ENCODE measurements at regions not wholly inside any gene's neighbourhood (a gene's known extent, or its start where the extent isn't known, plus 50 kb on each side); places are given as distances from the start of the nearest gene placed in this dataset.
A peak's percentile ranks its signal among the peaks of the same experiment; 100 is the strongest.

DNA sequence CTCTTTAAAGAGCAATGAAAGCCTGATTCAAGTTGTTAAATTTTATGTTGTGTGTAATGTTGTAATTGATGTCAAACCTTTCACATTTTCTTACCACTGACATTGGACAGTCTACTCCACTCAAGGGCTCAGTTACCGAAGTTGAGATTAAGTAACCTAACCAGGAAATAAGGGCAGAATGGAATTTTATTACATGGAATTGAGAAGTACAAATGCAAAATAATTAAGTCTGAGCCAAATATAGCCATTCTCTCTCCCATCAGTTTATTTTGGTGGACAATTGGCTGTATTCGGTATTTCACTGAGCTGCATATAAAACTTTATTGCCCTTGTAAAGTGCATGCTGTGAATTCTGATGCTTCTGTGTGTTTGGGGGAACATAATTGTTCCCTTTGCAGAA is 231.5 kb downstream of the TTC32 start (continued):
- TF ChIP-seq, protein P1, sequence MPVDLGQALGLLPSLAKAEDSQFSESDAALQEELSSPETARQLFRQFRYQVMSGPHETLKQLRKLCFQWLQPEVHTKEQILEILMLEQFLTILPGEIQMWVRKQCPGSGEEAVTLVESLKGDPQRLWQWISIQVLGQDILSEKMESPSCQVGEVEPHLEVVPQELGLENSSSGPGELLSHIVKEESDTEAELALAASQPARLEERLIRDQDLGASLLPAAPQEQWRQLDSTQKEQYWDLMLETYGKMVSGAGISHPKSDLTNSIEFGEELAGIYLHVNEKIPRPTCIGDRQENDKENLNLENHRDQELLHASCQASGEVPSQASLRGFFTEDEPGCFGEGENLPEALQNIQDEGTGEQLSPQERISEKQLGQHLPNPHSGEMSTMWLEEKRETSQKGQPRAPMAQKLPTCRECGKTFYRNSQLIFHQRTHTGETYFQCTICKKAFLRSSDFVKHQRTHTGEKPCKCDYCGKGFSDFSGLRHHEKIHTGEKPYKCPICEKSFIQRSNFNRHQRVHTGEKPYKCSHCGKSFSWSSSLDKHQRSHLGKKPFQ (tag by site-specific recombination; IDR thresholded peaks at IDR 0.05) = peak; percentile 80
- TF ChIP-seq ZSCAN16 (tag by site-specific recombination; IDR thresholded peaks at IDR 0.05) = peak; percentile 77
- TF ChIP-seq SETDB1 (IDR thresholded peaks at IDR 0.05; ENCODE audit: insufficient read length, low read length) = no peak
- TF ChIP-seq, protein P2, sequence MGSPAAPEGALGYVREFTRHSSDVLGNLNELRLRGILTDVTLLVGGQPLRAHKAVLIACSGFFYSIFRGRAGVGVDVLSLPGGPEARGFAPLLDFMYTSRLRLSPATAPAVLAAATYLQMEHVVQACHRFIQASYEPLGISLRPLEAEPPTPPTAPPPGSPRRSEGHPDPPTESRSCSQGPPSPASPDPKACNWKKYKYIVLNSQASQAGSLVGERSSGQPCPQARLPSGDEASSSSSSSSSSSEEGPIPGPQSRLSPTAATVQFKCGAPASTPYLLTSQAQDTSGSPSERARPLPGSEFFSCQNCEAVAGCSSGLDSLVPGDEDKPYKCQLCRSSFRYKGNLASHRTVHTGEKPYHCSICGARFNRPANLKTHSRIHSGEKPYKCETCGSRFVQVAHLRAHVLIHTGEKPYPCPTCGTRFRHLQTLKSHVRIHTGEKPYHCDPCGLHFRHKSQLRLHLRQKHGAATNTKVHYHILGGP (tag by site-specific recombination; IDR thresholded peaks at IDR 0.05) = peak; percentile 44; the same call in 1 of the 2 replicates
- TF ChIP-seq, protein P3, sequence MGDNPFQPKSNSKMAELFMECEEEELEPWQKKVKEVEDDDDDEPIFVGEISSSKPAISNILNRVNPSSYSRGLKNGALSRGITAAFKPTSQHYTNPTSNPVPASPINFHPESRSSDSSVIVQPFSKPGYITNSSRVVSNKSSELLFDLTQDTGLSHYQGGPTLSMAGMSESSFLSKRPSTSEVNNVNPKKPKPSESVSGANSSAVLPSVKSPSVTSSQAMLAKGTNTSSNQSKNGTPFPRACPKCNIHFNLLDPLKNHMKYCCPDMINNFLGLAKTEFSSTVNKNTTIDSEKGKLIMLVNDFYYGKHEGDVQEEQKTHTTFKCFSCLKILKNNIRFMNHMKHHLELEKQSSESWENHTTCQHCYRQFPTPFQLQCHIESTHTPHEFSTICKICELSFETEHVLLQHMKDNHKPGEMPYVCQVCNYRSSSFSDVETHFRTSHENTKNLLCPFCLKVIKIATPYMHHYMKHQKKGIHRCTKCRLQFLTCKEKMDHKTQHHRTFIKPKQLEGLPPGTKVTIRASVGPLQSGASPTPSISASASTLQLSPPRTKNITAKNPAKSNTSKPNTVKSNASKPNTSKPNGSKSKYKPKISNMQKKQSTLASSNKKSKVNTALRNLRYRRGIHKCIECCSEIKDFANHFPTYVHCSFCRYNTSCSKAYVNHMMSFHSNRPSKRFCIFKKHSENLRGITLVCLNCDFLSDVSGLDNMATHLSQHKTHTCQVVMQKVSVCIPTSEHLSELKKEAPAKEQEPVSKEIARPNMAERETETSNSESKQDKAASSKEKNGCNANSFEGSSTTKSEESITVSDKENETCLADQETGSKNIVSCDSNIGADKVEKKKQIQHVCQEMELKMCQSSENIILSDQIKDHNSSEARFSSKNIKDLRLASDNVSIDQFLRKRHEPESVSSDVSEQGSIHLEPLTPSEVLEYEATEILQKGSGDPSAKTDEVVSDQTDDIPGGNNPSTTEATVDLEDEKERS (tag by site-specific recombination; IDR thresholded peaks at IDR 0.05) = no peak
- TF ChIP-seq, protein P4, sequence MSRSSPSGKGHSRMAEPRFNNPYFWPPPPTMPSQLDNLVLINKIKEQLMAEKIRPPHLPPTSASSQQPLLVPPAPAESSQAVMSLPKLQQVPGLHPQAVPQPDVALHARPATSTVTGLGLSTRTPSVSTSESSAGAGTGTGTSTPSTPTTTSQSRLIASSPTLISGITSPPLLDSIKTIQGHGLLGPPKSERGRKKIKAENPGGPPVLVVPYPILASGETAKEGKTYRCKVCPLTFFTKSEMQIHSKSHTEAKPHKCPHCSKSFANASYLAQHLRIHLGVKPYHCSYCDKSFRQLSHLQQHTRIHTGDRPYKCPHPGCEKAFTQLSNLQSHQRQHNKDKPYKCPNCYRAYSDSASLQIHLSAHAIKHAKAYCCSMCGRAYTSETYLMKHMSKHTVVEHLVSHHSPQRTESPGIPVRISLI (tag by site-specific recombination; IDR thresholded peaks at IDR 0.05) = peak; percentile 42; the same call in 1 of the 2 replicates
- TF ChIP-seq, protein P5, sequence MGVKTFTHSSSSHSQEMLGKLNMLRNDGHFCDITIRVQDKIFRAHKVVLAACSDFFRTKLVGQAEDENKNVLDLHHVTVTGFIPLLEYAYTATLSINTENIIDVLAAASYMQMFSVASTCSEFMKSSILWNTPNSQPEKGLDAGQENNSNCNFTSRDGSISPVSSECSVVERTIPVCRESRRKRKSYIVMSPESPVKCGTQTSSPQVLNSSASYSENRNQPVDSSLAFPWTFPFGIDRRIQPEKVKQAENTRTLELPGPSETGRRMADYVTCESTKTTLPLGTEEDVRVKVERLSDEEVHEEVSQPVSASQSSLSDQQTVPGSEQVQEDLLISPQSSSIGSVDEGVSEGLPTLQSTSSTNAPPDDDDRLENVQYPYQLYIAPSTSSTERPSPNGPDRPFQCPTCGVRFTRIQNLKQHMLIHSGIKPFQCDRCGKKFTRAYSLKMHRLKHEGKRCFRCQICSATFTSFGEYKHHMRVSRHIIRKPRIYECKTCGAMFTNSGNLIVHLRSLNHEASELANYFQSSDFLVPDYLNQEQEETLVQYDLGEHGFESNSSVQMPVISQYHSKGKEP (tag by site-specific recombination; IDR thresholded peaks at IDR 0.05) = peak; percentile 94
- TF ChIP-seq, protein P6, sequence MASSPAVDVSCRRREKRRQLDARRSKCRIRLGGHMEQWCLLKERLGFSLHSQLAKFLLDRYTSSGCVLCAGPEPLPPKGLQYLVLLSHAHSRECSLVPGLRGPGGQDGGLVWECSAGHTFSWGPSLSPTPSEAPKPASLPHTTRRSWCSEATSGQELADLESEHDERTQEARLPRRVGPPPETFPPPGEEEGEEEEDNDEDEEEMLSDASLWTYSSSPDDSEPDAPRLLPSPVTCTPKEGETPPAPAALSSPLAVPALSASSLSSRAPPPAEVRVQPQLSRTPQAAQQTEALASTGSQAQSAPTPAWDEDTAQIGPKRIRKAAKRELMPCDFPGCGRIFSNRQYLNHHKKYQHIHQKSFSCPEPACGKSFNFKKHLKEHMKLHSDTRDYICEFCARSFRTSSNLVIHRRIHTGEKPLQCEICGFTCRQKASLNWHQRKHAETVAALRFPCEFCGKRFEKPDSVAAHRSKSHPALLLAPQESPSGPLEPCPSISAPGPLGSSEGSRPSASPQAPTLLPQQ (tag by site-specific recombination; IDR thresholded peaks at IDR 0.05) = peak; percentile 38
- TF ChIP-seq ZNF600 (tag by site-specific recombination; IDR thresholded peaks at IDR 0.05) = no peak
- TF ChIP-seq, protein P7, sequence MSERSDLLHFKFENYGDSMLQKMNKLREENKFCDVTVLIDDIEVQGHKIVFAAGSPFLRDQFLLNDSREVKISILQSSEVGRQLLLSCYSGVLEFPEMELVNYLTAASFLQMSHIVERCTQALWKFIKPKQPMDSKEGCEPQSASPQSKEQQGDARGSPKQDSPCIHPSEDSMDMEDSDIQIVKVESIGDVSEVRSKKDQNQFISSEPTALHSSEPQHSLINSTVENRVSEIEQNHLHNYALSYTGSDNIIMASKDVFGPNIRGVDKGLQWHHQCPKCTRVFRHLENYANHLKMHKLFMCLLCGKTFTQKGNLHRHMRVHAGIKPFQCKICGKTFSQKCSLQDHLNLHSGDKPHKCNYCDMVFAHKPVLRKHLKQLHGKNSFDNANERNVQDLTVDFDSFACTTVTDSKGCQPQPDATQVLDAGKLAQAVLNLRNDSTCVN (tag by site-specific recombination; optimal IDR thresholded peaks at IDR 0.05) = no peak
- TF ChIP-seq, protein P8, sequence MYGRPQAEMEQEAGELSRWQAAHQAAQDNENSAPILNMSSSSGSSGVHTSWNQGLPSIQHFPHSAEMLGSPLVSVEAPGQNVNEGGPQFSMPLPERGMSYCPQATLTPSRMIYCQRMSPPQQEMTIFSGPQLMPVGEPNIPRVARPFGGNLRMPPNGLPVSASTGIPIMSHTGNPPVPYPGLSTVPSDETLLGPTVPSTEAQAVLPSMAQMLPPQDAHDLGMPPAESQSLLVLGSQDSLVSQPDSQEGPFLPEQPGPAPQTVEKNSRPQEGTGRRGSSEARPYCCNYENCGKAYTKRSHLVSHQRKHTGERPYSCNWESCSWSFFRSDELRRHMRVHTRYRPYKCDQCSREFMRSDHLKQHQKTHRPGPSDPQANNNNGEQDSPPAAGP (tag by site-specific recombination; IDR thresholded peaks at IDR 0.05) = no peak
- no peak for TF ChIP-seq ZNF623 (tag by site-specific recombination; IDR thresholded peaks at IDR 0.05)
- TF ChIP-seq SALL2 (tag by site-specific recombination; IDR thresholded peaks at IDR 0.05; ENCODE audit: borderline replicate concordance) = no peak
- no peak for TF ChIP-seq ZNF626 (tag by site-specific recombination; IDR thresholded peaks at IDR 0.05)
- peak; percentile 57 for TF ChIP-seq GLIS1 (tag by site-specific recombination; IDR thresholded peaks at IDR 0.05)
- no peak for TF ChIP-seq ZNF248 (tag by site-specific recombination; IDR thresholded peaks at IDR 0.05)
- TF ChIP-seq ZNF473 (tag by site-specific recombination; IDR thresholded peaks at IDR 0.05) = no peak
- TF ChIP-seq ZNF596 (tag by site-specific recombination; IDR thresholded peaks at IDR 0.05) = peak; percentile 47; the same call in 1 of the 2 replicates
- TF ChIP-seq KLF10 (tag by site-specific recombination; IDR thresholded peaks at IDR 0.05) = peak; percentile 60
- TF ChIP-seq ZNF121 (tag by site-specific recombination; IDR thresholded peaks at IDR 0.05) = peak; percentile 32; the same call in 1 of the 2 replicates
- TF ChIP-seq ZNF366 (tag by site-specific recombination; conservative IDR thresholded peaks at IDR 0.05) = peak; percentile 72
- TF ChIP-seq KLF8 (tag by site-specific recombination; IDR thresholded peaks at IDR 0.05) = 0 out of 2 replicates have a peak, but pooled peaks have one; percentile 49
- peak; percentile 98 for TF ChIP-seq OSR2 (tag by site-specific recombination; IDR thresholded peaks at IDR 0.05)
- TF ChIP-seq MYNN (tag by site-specific recombination; IDR thresholded peaks at IDR 0.05; ENCODE audit: borderline replicate concordance) = no peak
- TF ChIP-seq, protein P9, sequence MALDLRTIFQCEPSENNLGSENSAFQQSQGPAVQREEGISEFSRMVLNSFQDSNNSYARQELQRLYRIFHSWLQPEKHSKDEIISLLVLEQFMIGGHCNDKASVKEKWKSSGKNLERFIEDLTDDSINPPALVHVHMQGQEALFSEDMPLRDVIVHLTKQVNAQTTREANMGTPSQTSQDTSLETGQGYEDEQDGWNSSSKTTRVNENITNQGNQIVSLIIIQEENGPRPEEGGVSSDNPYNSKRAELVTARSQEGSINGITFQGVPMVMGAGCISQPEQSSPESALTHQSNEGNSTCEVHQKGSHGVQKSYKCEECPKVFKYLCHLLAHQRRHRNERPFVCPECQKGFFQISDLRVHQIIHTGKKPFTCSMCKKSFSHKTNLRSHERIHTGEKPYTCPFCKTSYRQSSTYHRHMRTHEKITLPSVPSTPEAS (tag by site-specific recombination; IDR thresholded peaks at IDR 0.05) = no peak; the same call in none of the 2 replicates
- TF ChIP-seq ZNF24 (tag by site-specific recombination; IDR thresholded peaks at IDR 0.05) = peak; percentile 81
- TF ChIP-seq OVOL3 (tag by site-specific recombination; IDR thresholded peaks at IDR 0.05) = peak; percentile 86
